ENCODE measurements at regions not wholly inside any gene's neighbourhood (a gene's known extent, or its start where the extent isn't known, plus 50 kb on each side); places are given as distances from the start of the nearest gene placed in this dataset.
"Not testable (repeated sequence)": the region's sequence is repeated elsewhere in the genome, so short reads cannot be mapped to it uniquely, and the experiment has no call there.

- no peak overlapping the region for H3K4me3 Mint-ChIP-seq (ENCODE audit: unreplicated experiment)
- peaks cover 1% of the 10 kb centered on the region for H3K27me3 Mint-ChIP-seq (ENCODE audit: unreplicated experiment)
- H3K36me3 Mint-ChIP-seq (ENCODE audit: low read depth, unreplicated experiment): no peaks in the 10 kb centered on the region
- H3K4me1 Mint-ChIP-seq (ENCODE audit: unreplicated experiment): no peaks in the 10 kb centered on the region
- no peak overlapping the region for H3K27ac Mint-ChIP-seq (ENCODE audit: unreplicated experiment)
- no peak for TF ChIP-seq CTCF (IDR thresholded peaks at IDR 0.05; ENCODE audit: unreplicated experiment)
- no peaks in the 10 kb centered on the region for H3K9me3 Mint-ChIP-seq (ENCODE audit: unreplicated experiment)
- no peak for DNase-seq (ENCODE audit: low spot score)
Measured at GRCh38 chr7:121531175-121532070, 135.3 kb upstream of the FAM3C start.

GRCh38 chr7:121530227-121531174 is 134.4 kb upstream of the FAM3C start:
- no peak for TF ChIP-seq CTCF (IDR thresholded peaks at IDR 0.05; ENCODE audit: unreplicated experiment)
- Mint-ChIP-seq H3K36me3 (ENCODE audit: low read depth, unreplicated experiment) (no peaks in the 10 kb centered on the region), H3K4me3 (ENCODE audit: unreplicated experiment) (no peak overlapping the region), H3K27me3 (ENCODE audit: unreplicated experiment) (peaks cover 1% of the 10 kb centered on the region), H3K27ac (ENCODE audit: unreplicated experiment) (no peak overlapping the region), H3K9me3 (ENCODE audit: unreplicated experiment) (no peaks in the 10 kb centered on the region), H3K4me1 (ENCODE audit: unreplicated experiment) (no peaks in the 10 kb centered on the region)
- DNase-seq (ENCODE audit: low spot score): no peak

- H3K27me3 Mint-ChIP-seq (ENCODE audit: unreplicated experiment): peaks cover 1% of the 10 kb centered on the region
- no peak for DNase-seq (ENCODE audit: low spot score)
- H3K36me3 Mint-ChIP-seq (ENCODE audit: low read depth, unreplicated experiment): no peaks in the 10 kb centered on the region
- TF ChIP-seq CTCF (IDR thresholded peaks at IDR 0.05; ENCODE audit: unreplicated experiment): no peak
- no peaks in the 10 kb centered on the region for H3K9me3 Mint-ChIP-seq (ENCODE audit: unreplicated experiment)
- no peaks in the 10 kb centered on the region for H3K4me1 Mint-ChIP-seq (ENCODE audit: unreplicated experiment)
- H3K4me3 Mint-ChIP-seq (ENCODE audit: unreplicated experiment): no peak overlapping the region
- no peak overlapping the region for H3K27ac Mint-ChIP-seq (ENCODE audit: unreplicated experiment)
Measured at GRCh38 chr7:121529003-121529402, 132.9 kb upstream of the FAM3C start.

DNA sequence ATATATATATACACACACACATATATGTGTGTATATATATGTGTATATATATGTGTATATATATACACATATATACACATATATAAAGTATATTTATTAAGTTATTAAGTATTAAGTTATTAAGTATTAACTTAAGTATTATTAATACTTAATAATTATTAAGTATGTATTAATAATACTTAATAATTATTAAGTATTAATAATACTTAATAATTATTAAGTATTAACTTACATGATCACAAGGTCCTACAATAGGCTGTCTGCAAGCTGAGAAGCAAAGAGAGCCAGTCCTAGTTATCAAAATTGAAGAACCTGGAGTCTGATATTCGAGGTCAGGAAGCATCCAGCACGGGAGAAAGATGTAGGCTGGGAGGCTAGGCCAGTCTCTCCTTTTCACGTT is 130.1 kb upstream of the FAM3C start:
- not testable (repeated sequence) for H3K4me1 Mint-ChIP-seq (ENCODE audit: unreplicated experiment); H3K9me3 Mint-ChIP-seq (ENCODE audit: unreplicated experiment); DNase-seq (ENCODE audit: low spot score); H3K4me3 Mint-ChIP-seq (ENCODE audit: unreplicated experiment); H3K27ac Mint-ChIP-seq (ENCODE audit: unreplicated experiment); H3K27me3 Mint-ChIP-seq (ENCODE audit: unreplicated experiment); H3K36me3 Mint-ChIP-seq (ENCODE audit: low read depth, unreplicated experiment)

- no peak for DNase-seq (ENCODE audit: low spot score)
- no peaks in the 10 kb centered on the region for H3K9me3 Mint-ChIP-seq (ENCODE audit: unreplicated experiment)
- TF ChIP-seq CTCF (IDR thresholded peaks at IDR 0.05; ENCODE audit: unreplicated experiment): no peak
- H3K27me3 Mint-ChIP-seq (ENCODE audit: unreplicated experiment): peaks cover 1% of the 10 kb centered on the region
- no peaks in the 10 kb centered on the region for H3K4me1 Mint-ChIP-seq (ENCODE audit: unreplicated experiment)
- no peak overlapping the region for H3K27ac Mint-ChIP-seq (ENCODE audit: unreplicated experiment)
- H3K36me3 Mint-ChIP-seq (ENCODE audit: low read depth, unreplicated experiment): no peaks in the 10 kb centered on the region
- H3K4me3 Mint-ChIP-seq (ENCODE audit: unreplicated experiment): no peak overlapping the region
Measured at GRCh38 chr7:121525155-121525819, 129.2 kb upstream of the FAM3C start.

Data from endothelial cell (in vitro differentiated cells).